ENCODE measurements at regions not wholly inside any gene's neighbourhood (a gene's known extent, or its start where the extent isn't known, plus 50 kb on each side); places are given as distances from the start of the nearest gene placed in this dataset.
"Not testable (repeated sequence)": the region's sequence is repeated elsewhere in the genome, so short reads cannot be mapped to it uniquely, and the experiment has no call there.

DNA sequence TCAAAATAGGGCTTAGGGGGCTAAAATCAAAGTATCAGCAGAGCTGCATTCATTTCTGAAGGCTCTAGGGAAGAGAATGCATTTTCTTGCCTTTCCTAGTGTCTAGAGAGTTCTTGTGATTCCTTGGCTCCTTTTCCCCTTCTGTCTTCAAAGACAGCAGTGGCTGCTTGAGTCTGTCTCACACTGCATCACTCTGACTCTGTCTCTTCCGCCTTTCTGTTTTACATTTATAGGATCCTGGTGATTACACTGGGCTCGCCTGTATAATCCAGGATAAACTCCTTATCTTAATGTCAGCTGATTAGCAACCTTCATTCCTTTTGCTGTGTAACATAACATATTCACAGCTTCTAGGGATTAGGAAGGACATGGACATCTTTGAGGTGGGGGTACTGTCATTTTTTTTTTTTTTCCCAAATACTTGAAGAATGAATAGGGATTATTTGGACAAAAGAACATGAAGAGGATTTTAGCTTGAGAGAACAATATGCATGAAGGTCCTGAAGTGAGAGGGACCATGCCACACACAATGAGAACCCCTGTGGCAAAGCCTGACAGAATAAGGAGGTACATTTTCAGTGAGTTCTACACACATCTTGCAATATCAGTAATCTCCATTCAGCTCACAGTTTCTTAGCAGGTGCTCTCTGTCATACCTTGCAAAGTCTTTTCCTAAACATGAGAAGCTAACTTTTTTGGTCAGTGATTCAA is 267.6 kb downstream of the FAM170A start:
- no peak for DNase-seq (ENCODE audit: low read depth)

DNA sequence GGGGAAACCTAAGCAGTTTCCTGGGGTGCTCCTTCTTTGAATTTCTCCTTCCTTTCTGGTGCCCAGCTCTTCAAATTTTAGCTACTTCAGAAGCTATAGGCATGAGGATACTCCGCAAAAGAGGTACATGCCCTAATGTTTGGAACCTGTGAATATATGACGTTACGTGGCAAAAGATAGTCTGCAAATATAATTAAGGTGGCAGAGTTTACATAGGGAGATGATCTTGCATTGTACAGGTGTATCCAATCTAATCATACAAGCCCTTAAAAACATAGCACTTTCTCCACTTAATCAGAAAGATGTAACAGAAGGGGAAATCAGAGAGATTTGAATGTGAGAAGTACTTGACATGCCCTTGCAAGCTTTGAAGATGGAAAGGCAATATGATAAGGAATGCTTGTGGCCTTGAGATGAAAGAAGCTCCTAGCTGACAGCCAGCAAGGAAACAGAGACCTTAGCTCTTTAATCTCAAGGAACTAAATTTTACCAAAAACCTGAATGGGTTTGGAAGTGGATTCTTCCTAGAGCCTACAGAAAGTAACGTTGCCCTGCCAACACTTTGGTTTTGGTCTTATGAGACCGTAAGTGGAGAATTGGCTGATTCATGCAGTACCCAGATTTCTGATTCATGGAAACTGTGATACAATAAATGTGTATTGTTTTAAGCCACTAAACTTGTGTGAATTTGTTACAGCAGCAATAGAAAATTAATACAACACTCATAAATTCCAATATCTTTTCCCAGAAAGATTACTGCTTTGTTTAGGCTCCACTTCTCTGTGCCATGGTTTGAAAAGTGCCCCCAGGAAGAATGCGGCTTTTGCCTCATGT is 268.4 kb downstream of the FAM170A start:
- no peak for DNase-seq (ENCODE audit: low read depth)

DNA sequence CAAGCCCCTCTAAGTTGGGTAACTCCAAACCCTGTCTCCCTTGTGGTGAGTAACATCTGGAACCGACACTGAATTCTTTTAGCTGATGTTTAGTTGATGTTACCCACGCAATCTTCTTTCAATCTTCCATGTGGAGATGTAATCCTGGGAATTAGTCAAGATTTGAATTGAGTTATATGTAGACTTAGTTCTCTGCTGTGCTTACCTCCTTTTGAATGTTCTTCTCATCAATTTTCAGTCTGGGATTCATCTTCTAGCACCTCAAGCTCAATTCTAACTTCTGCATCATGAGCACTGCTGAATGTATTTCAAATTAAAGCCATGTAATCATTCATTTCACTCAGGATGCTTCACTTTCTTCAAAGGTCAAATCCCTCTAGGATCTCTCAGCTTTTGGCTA is 270.6 kb downstream of the FAM170A start:
- DNase-seq (ENCODE audit: low read depth): no peak

- no peak for DNase-seq (ENCODE audit: low read depth)
Measured at GRCh38 chr5:119902593-119902992, 273.2 kb downstream of the FAM170A start.

DNA sequence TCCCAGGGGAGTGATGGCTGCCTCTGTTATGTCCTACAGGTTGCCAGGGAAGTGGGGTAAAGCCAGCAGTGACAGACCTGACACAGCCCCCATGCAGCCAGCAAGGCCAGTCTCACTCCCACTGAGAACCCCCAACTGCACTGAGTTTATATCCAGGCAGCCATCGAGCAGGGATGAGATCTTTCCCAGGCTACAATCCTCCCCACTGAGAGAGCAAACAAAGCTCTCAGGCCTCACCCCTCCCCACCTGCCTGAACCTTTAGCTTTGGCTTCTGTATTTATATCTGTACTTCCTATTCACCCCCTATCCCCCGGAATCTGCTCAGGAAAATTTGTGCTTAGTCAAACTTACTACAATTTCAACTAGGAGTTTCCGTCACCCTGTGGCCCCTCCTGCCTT is 284.1 kb downstream of the FAM170A start:
- no peak for DNase-seq (ENCODE audit: low read depth)

DNA sequence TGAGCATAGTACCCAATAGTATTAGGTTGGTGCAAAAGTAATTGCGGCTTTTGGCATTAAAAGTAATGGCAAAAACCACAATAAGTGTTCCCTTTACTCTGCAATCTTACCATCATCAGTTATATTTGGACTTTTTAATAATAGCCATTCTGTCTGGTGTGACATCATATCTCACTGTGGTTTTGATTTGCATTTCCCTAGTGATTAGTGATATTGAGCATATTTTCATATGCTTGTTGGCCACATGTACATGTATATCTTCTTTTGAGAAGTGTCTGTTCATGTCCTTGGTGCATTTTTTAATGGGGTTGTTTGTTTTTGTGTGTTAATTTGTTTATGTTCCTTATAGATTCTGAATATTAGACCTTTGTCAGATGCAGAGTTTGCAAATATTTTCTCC is 289.9 kb downstream of the FAM170A start:
- DNase-seq (ENCODE audit: low read depth): no peak

DNA sequence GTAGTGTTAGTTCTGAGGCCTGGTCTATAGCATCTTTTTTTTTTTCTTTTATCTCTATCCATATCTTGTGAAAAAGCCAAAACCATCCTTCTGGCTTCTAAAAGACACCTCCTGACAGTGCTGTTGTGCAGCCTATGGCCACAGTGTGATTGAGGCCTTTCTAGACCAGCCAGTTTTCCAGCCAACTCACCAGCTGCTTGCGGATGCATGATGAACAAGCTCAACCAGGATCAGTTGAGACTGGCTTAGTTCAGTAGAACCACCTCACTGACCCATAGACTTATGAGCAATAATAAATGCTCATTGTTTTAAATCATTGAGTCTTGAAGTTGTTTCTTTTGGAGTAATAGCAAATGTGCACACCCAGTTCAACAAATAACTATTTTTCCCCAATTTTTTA is 296.9 kb downstream of the FAM170A start:
- DNase-seq (ENCODE audit: low read depth): no peak

DNA sequence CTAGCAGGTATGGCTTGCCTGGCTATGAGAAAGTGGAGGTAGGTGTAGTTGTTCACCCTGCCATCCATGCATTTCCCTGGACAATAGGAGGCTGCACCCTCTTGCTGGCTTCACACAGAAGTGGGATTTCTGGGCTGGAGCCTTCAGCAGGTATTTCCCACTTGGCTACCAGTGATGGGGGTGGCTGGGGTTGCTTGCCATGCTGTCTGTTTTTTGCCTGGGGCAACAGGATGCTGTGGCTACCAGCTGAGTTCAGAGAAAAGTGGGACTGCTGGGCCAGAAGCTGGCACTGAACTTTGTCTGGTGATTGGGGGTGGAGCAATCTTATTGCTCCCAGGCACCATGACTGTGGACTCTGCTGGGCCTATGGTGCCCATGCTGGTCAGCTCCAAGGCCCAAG is 299.6 kb downstream of the FAM170A start:
- DNase-seq (ENCODE audit: low read depth): no peak

DNA sequence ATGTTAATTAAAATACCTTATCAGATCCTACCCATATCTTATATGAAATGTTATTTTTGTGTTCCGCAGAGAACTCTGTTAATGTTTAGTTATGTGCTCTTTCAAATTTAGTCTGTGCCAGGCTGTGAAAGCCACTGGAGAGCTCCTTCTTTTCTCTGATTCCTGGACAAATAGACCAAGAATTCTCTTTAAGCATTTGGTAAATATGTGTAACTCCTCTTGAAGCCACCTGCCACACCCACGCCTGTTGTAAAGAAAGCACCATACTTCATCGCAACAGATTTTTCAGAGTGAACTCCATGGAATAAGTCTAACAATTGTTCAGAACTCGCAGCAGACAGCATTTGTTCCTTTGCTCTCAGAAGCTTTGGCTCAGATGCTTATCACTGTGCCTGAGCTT is 301.1 kb downstream of the FAM170A start:
- DNase-seq (ENCODE audit: low read depth): no peak

GRCh38 chr5:119943148-119943547 is 313.8 kb downstream of the FAM170A start:
- no peak for DNase-seq (ENCODE audit: low read depth)

GRCh38 chr5:119945691-119946090 is 316.3 kb downstream of the FAM170A start:
- no peak for DNase-seq (ENCODE audit: low read depth)

DNA sequence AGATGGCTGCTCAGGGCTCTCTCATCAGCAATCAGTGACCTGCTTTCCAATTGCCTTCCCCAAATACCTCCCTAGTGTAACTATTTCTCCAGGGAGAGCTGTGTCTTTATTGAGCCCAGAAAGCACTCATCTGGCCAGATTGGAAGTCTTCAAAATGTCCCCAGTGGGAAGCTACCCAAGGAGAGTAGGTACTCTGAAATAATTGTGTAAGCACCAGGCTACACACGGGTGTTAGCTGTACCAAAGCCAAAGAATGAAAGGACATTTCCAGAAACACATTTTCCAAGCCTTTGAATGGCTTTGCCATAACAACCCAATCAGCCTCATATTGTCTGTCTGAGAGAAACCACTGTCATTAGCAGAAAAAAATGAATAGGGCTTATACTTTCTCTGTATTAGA is 318.8 kb downstream of the FAM170A start:
- DNase-seq (ENCODE audit: low read depth): no peak

GRCh38 chr5:119949426-119949999 is 320.2 kb downstream of the FAM170A start:
- DNase-seq (ENCODE audit: low read depth): no peak

DNA sequence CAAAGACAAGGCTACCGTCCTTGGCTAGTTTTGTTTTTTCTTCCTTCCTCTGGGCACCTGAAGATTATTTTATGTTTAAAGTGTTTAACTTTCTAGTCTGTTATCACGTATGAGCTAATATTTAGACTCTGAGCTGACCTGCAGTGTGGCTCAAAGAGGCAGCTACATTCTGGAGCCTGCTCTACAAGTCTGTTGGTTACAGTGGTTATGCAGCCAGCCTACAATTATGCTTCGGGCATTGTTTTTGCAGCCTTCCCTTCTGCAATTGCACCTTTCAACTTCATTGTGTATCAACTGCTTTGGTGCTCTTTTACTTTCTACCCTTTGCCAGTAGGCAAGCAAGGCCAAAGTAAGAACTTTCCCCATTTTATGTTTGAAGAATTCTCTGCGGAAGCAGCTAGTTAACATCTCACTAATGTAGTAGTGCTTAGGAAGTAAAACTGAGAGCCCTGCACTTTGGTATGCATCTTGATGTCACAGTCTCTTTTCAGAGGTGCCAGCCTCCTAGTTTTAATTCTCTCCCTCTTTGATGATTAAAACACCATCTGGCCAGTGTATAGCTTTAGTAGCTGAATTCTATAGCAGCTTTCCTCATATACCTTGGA is 322.1 kb downstream of the FAM170A start:
- no peak for DNase-seq (ENCODE audit: low read depth)

DNA sequence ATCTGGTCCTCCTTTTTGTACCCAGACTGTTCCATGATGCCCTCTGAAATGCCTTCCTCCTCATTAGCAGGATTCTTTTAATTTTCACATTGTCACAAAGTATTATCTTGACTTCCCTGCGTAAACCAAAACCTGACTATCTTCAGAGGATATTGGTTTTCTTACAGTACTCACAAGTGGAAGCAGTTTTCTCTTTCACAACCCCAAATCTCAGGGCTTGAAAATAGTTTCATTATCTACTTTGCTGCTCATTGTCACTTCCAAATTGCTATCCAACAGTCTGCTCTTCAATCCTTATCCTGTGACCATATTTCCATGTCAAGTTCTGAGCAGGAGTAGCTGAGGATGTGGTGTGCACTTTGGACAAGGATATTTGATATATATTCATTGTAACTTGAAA is 324.1 kb downstream of the FAM170A start:
- no peak for DNase-seq (ENCODE audit: low read depth)

DNA sequence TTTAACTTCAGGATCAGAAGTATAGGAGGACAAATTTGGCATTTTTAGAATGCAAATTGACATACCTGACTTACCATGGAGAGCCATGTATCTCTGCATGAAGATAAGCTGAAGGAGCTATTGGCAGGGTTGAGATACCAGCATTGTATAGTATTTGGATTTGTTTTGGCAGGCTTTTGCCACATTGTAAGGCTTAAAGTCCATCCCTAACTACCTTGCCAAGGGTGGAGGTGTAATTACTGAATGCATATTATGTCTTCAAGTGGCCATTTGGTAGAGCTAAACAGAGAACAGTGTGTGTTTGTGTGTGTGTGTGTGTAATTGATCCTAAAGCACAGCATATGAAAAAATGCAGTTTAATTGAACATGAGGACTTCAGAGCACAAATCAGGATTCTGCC is 324.7 kb downstream of the FAM170A start:
- DNase-seq (ENCODE audit: low read depth): no peak

DNA sequence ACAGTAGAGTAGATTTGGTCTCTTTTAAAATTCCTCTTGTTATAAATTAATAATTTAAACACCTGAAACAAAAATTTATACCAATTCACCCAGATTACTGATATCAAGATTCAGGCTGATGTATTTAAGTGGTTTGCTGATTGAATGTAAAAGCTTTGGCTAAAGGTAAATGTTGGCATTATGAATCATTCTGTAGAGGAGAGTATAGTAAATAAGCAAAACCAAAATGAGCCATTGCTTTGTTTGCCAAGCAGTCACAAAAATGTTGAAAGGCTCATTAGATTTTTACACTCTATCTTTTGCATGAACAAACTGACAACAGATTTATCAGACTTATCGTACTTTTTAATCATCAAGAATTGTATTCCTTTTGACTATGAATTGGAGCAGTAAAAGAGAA is 332.6 kb downstream of the FAM170A start:
- no peak for DNase-seq (ENCODE audit: low read depth)

GRCh38 chr5:119966028-119966427 is 336.7 kb downstream of the FAM170A start:
- DNase-seq (ENCODE audit: low read depth): no peak

DNA sequence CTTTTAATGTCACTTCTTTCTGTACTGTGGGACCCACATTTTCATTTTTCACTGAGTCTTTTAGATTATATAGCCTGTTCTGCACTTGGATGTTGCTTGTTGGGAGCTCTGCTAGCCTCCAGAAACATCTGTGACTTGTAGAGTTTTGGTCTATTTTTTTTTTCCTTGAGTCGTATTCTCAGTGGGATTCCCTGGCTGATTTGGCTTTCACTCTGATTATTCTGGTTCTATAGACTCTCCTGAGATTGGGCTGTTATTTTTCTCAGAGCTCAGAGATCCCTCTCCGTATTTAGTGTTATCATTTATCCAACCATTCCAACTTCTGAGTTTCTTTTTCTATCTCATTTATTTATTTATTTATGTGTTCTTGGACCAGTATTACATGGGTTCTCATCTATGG is 339.3 kb downstream of the FAM170A start:
- no peak for DNase-seq (ENCODE audit: low read depth)

DNA sequence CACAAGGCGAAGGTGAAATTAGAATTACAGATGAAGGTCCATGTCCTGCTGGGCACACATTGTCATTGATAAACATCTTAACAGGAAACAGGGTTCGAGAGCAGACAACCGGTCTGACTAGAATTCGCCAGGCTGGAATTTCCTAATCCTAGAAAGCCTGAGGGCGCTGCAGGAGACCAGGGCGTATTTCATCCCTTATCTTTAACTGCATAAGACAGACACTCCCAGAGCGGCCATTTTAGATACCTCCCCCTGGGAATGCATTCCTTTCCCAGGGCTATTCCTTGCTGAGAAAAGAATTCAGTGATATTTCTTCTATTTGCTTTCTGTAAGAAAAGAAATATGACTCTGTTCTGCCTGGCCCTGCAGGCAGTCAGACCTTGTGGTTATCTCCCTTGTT is 357.7 kb downstream of the FAM170A start:
- DNase-seq (ENCODE audit: low read depth): not testable (repeated sequence)

DNA sequence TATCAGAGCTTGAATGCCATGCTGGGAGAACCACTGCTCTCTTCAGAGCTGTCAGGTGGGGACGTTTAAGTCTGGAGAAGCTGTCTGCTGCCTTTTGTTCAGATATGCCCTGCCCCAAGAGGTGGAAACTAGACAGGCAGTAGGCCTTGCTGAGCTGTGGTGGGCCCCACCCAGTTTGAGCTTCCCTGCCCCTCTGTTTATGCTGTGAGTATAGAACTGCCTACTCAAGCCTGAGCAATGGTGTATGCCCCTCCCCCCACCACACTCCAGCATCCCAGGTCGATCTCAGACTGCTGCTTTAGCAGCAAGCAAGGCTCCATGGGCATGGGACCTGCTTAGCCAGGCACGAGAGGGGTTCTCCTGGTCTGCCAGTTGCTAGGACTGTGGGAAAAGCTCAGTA is 362.3 kb downstream of the FAM170A start:
- DNase-seq (ENCODE audit: low read depth): no peak

DNA sequence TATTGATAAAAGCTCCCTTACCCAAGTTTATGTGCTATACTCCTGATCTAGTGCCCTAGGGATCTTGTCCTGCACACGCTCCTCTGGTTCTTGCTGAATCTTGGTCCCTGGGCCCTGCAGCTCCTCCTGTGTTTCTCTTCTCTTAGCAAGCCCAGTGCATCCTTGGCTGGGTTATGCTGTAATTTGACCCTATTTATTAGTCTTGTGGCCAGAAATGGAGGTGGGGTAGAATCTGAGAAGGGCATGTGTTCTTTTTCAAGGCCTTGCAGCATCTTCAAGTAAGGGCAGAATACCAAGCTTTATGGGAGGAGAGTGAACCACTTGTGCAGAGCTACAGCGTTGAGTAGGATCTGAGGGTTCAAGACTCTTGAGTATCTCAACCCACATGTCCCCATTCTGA is 366.8 kb downstream of the FAM170A start:
- DNase-seq (ENCODE audit: low read depth): no peak

GRCh38 chr5:120007598-120007997 is 378.2 kb downstream of the FAM170A start:
- DNase-seq (ENCODE audit: low read depth): no peak
